GM12891 (cell line): ENCODE measurements at regions not wholly inside any gene's neighbourhood (a gene's known extent, or its start where the extent isn't known, plus 50 kb on each side); places are given as distances from the start of the nearest gene placed in this dataset.

Source experiments
- DNase-seq: peaks from one replicate; pipeline ENCODE4 v3.0.0; 2011; ENCODE audit warnings: low spot score; ENCODE audit not compliant: insufficient read length
- FAIRE-seq: peaks from 2 replicates; lab custom pipeline; 2011; peaks lifted over from hg19 to GRCh38; lab: Jason Lieb, UNC
- PAX5 ChIP-seq: IDR thresholded peaks from 2 replicates; pipeline ENCODE4 v1.6.1; 2011; ENCODE audit warnings: low read length, moderate library complexity, mild to moderate bottlenecking; ENCODE audit not compliant: insufficient read depth, severe bottlenecking
- POLR2A ChIP-seq: IDR thresholded peaks from 2 replicates; pipeline ENCODE4 v1.6.1; 2011; ENCODE audit warnings: low read depth, low read length, control low read depth
- POLR2AphosphoS5 ChIP-seq: IDR thresholded peaks from 2 replicates; pipeline ENCODE4 v1.6.1; 2011; ENCODE audit warnings: low read depth, low read length, control low read depth
- POU2F2 ChIP-seq: IDR thresholded peaks from 2 replicates; pipeline ENCODE4 v1.6.1; 2011; ENCODE audit warnings: low read depth, mild to moderate bottlenecking, control low read depth, low read length, moderate library complexity
- SPI1 ChIP-seq: IDR thresholded peaks from 2 replicates; pipeline ENCODE4 v1.6.1; 2011; ENCODE audit warnings: low read depth, low read length, control low read depth
- TAF1 ChIP-seq: IDR thresholded peaks from 2 replicates; pipeline ENCODE4 v1.6.1; 2011; ENCODE audit warnings: low read depth, low read length, control low read depth

DNA sequence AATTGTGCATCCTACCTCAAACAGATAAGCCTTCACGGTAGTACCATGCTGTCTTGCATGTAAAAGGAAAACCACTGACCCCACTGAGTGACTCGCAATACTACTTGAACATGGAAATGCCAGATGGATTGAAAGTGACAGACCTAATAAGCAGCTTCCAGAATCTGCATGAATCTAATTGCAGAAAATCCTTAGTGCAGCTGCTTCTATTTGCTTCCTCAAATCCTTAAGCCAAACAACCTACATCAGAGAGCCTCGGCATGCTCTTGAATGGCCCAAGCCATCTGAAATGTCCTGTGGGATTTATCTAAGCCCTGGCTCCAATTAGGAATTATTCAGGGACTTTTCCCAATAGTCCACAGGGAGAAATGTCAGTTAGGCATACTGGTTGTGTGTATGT is 509.5 kb upstream of the CELF2 start:
- no peak for FAIRE-seq
- TF ChIP-seq POLR2A, result no peak
- no peak for TF ChIP-seq PAX5
- no peak for TF ChIP-seq SPI1
- TF ChIP-seq TAF1, result no peak
- no peak for TF ChIP-seq POLR2AphosphoS5
- no peak for DNase-seq

DNA sequence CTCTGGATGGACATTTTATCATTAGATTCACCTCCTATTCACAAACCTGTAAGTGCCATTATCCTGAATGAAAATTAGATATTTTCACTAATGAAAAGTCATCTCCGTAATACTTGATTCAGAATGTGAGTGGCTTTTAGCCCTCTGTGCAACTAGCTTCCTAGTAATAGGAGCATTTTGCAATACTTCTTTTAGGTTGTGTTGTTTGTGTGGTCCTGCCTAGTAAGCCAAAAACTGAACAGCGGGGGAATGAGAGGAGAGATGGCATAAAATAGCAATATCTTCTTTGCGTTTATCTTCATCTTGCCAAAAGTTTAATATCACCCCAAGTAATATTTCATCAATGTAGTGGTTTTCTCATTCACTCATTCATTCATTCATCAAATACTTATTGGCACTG is 507.5 kb upstream of the CELF2 start:
- TF ChIP-seq TAF1 (no peak), POLR2A (no peak), SPI1 (no peak), POU2F2 (no peak), POLR2AphosphoS5 (no peak), PAX5 (no peak)
- DNase-seq, result no peak
- no peak for FAIRE-seq

DNA sequence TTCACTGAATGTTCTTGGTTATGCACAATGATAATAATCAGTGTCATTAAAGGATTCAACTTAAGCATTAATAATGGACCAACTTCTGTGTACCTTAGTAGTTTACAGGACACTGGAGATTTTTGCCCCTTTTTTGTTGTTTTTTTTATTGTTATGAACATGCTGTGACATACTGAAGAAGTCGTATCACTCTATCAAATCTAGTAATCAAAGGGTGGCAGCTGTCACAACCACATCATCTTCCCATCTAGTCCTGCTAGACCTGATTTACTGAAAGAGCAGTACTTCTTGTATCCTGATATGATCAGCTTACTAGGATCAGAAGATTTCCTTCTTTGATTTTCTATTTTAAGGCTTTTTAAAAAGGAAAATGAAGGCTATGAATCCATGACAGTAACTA is 504.6 kb upstream of the CELF2 start:
- no peak for DNase-seq
- TF ChIP-seq TAF1 (no peak), POLR2A (no peak), PAX5 (no peak), POLR2AphosphoS5 (no peak), POU2F2 (no peak), SPI1 (no peak)
- no peak for FAIRE-seq

DNA sequence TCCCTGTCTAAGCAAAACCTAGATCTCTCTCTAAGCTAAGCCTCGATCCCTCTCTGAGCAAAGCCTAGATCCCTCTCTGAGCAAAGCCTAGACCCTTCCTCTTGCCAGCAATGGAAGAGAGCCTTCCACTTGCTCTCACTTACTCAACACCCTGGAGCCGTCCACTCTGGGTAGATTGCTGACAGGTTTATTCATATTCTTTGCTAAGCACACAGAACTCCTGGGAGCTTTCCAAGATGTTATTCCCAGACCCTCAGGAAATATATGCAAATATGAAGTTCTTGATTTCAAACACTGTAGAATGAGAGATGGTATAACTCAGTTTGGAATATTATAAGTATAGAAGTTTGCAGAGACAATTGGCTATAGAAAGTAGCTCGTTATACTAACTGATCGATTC is 503.8 kb upstream of the CELF2 start:
- DNase-seq, result no peak
- FAIRE-seq, result no peak
- TF ChIP-seq SPI1, result no peak
- TF ChIP-seq POLR2AphosphoS5, result no peak
- TF ChIP-seq PAX5, result no peak
- no peak for TF ChIP-seq TAF1
- no peak for TF ChIP-seq POLR2A
- TF ChIP-seq POU2F2, result no peak

DNA sequence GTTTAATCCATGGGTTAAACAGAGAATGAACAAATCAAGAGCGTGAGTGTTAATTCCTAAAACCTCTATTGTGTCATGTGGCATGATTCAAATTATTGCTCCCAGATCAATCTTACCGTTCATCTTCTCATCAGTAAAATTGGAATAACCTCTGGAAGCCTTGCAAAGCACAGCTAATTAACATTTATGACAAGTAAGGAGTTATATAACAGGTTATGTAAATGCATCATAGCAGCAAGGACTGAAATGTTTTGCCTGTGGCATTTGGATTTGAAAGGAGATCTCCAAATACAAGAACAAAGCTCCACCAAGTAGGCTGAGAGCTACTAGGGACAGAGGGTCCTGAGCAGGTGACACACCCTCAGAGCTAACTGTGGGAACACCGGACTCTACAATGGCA is 502.9 kb upstream of the CELF2 start:
- DNase-seq (no peak), FAIRE-seq (no peak)
- no peak for TF ChIP-seq POU2F2
- no peak for TF ChIP-seq POLR2AphosphoS5
- TF ChIP-seq PAX5, result no peak
- TF ChIP-seq POLR2A, result no peak
- TF ChIP-seq SPI1, result no peak
- TF ChIP-seq TAF1, result no peak

DNA sequence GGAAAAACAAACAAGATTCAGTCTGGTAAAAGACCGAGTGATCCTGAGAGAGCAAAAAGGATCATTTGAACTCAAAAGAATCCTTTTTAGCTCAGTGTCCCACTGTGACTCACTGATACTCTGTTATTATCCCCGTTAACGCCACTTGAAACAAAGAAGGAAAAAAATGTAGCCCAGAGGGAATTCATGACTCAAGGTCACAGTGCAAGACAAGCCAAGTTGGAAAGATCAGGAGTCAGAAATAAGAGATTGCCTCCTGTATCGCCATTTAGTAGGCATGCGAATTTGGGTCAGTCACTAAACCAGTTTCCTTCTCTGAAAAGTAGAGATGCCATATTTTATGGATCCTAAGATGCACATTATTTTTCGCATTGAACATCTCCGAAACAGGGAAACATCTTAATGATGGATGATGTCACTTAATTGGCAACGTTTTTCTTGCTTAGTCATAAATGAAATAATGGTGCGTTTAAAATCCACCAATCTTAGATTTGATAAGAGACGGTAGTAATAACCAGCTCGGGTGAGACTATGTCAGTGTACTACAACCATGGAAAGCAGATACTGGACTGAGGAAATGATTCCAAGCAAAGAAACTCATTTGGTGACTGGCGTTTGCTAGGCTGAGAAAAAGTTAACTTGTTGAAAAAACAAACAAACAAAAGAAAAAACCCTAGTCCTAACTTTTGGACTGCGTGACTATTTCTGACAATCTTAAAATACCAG is 502.0 kb upstream of the CELF2 start:
- FAIRE-seq, result no peak
- no peak for DNase-seq
- TF ChIP-seq TAF1 (no peak), POLR2AphosphoS5 (no peak), PAX5 (no peak), POU2F2 (no peak), SPI1 (no peak)

DNA sequence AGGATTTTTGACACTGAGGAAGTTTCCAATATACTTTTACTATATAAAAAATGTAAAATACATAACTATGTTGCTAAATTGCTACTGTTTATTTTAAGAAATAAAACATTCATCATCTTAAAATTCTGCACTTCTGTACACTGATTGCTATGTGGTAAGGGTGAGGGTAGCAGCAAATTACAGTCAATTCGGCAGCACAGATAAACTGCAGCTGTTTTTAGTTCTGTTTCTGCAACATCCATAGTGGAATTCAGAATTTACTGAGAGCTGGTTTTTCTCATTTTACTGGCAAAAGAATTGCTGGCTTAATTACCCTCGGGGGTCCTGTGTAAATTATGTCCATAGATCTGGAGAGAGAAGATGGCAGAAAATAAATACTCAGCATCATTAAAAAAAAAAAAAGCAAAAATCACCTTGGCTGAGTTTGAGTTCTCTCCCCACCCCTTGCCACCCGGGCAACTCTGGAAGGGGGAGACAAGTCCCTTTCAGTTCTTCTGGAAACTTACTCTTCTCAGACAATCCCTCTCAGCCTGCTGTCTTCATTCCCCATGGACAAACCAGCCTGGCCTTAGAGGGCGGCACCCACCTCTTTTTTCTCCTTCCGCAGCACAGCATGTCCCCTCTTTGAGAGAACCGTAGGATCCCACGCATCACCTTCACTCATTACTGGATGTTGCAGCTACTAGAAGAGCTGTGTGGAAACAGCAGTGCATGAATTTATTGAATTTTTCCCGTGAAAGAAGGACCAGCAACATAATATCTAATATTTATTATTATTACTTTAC is 501.1 kb upstream of the CELF2 start:
- FAIRE-seq, result no peak
- DNase-seq, result no peak
- no peak for TF ChIP-seq PAX5
- no peak for TF ChIP-seq TAF1
- no peak for TF ChIP-seq POLR2AphosphoS5

DNA sequence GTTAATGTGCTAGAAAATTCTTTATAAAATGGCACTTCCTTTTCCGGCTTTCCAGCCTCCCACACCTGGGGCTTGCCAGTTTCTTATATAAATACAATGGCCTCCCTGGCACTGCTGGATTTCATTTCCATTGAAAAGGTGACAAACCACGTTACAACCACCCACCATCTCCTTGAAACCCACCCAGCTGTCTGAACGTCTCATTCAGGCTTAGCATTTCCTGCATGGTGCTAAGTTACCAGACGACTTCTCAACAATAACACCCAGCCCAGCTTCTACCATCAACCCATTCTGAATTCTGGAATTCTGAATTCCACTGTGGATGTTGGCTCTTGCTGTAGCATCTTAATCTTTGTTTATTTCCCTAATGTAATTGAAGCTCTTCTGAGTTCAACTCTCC is 499.8 kb upstream of the CELF2 start:
- TF ChIP-seq TAF1 (no peak), POU2F2 (no peak), POLR2AphosphoS5 (no peak), POLR2A (no peak), SPI1 (no peak), PAX5 (no peak)
- no peak for FAIRE-seq
- DNase-seq, result no peak

DNA sequence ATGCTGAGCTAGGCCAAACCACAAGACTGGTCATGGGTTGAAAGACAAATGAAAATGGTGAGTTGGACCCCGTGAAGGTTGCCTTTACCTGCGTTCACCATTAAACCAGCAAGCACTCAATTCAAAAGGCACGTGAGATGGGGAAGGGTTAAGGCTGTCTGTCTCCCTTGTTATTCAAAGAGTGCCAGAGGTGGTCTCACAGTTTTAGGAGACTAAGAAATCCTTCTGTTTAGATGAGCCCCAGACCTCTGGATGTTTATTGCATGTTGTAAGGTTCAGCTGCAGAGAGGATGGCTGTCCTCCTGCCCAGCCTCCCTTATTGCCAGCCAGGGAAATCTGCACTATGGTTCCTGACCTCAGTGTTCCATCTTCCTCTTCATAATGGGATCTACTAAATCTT is 498.0 kb upstream of the CELF2 start:
- DNase-seq, result no peak
- no peak for FAIRE-seq
- TF ChIP-seq POU2F2 (no peak), POLR2A (no peak), POLR2AphosphoS5 (no peak), PAX5 (no peak), TAF1 (no peak), SPI1 (no peak)
